CD14-positive monocyte (primary cell): ENCODE measurements at regions not wholly inside any gene's neighbourhood (a gene's known extent, or its start where the extent isn't known, plus 50 kb on each side); places are given as distances from the start of the nearest gene placed in this dataset.

Experiments used
- DNase-seq, 3 donors: peaks; one replicate each; pipeline ENCODE4 v3.0.0-alpha.2; 2011 to 2022
- H2AFZ ChIP-seq: 2 replicates; pipeline ENCODE4 v1.6.0; 2012; ENCODE audit warnings: mild to moderate bottlenecking, low read depth, low read length, inconsistent platforms; ENCODE audit not compliant: insufficient read depth, poor library complexity, severe bottlenecking
- H3K27ac ChIP-seq, 2 donors: 1 replicate in 1 of 2; 2 replicates in 1 of 2; pipeline ENCODE4 v1.5.1; 2012 to 2013; ENCODE audit warnings: low read length in 2 of 2, control low read depth in 1 of 2, inconsistent platforms in 1 of 2, low read depth in 1 of 2, mild to moderate bottlenecking in 1 of 2
- H3K27me3 ChIP-seq, 2 donors: one replicate each; pipeline versions ENCODE4 v1.6.0 to v1.6.1; 2011 to 2013; ENCODE audit warnings: low read length in 2 of 2; ENCODE audit not compliant: control insufficient read depth in 2 of 2, insufficient read depth in 2 of 2
- H3K36me3 ChIP-seq, 2 donors: replicated peaks in 1 of 2; 1 replicate in 1 of 2; 2 replicates in 1 of 2; pipeline versions ENCODE4 v1.5.1 to v1.6.1; 2012 to 2013; ENCODE audit warnings: low read length in 2 of 2, control low read depth in 1 of 2, inconsistent platforms in 1 of 2, mild to moderate bottlenecking in 1 of 2; ENCODE audit not compliant: insufficient read depth in 2 of 2, control insufficient read depth in 1 of 2
- H3K4me1 ChIP-seq, 2 donors: 1 replicate in 1 of 2; 2 replicates in 1 of 2; pipeline versions ENCODE4 v1.5.1 to v1.6.1; 2012 to 2013; ENCODE audit warnings: low read length in 2 of 2, control low read depth in 1 of 2, inconsistent platforms in 1 of 2, mild to moderate bottlenecking in 1 of 2, moderate library complexity in 1 of 2; ENCODE audit not compliant: insufficient read depth in 2 of 2, control insufficient read depth in 1 of 2
- H3K4me2 ChIP-seq: replicated peaks from 2 replicates; pipeline ENCODE3; 2012; ENCODE audit warnings: low read length, moderate library complexity, mild to moderate bottlenecking; ENCODE audit not compliant: poor library complexity, severe bottlenecking; ENCODE audit errors: extremely low read depth
- H3K4me3 ChIP-seq, 3 experiments: fragments of 200-600 bp in 1 of 3; sonication (generic) in 1 of 3; replicated peaks in 1 of 3; 1 replicate in 2 of 3; 2 replicates in 1 of 3; pipeline ENCODE4 v1.5.1; 2011 to 2013; ENCODE audit warnings: low read length in 3 of 3, mild to moderate bottlenecking in 3 of 3, control low read depth in 2 of 3, low read depth in 2 of 3, inconsistent platforms in 1 of 3, moderate library complexity in 1 of 3
- H3K79me2 ChIP-seq: 2 replicates; pipeline ENCODE4 v1.6.0; 2012; ENCODE audit warnings: mild to moderate bottlenecking, control low read depth, inconsistent platforms, low read length, moderate library complexity; ENCODE audit not compliant: insufficient read depth
- H3K9ac ChIP-seq: 2 replicates; pipeline ENCODE4 v1.6.0; 2017; ENCODE audit warnings: low read length, mild to moderate bottlenecking; ENCODE audit not compliant: insufficient read depth, poor library complexity, severe bottlenecking
- H3K9me3 ChIP-seq, 2 donors: replicated peaks in 1 of 2; 1 replicate in 1 of 2; 2 replicates in 1 of 2; pipeline versions ENCODE4 v1.5.1 to v1.6.1; 2012 to 2013; ENCODE audit warnings: low read length in 2 of 2, control low read depth in 1 of 2; ENCODE audit not compliant: control insufficient read depth in 1 of 2, insufficient read depth in 1 of 2
- H4K20me1 ChIP-seq: 2 replicates; pipeline ENCODE4 v1.6.0; 2012; ENCODE audit warnings: mild to moderate bottlenecking, low read length, control low read depth, moderate library complexity; ENCODE audit not compliant: insufficient read depth
- H3K27ac Mint-ChIP-seq, 7 donors: one replicate each; pipeline ENCODE4 v1.8.0; 2020; ENCODE audit warnings: mild to moderate bottlenecking in 7 of 7, mixed read lengths in 7 of 7, moderate library complexity in 6 of 7, inconsistent platforms in 2 of 7
- H3K27me3 Mint-ChIP-seq, 3 donors: one replicate each; pipeline ENCODE4 v1.8.0; 2021 to 2022; ENCODE audit warnings: low read depth in 3 of 3, mild to moderate bottlenecking in 3 of 3, mixed read lengths in 3 of 3, moderate library complexity in 3 of 3, inconsistent platforms in 1 of 3
- H3K36me3 Mint-ChIP-seq, 2 donors: one replicate each; pipeline ENCODE4 v1.8.0; 2020; ENCODE audit warnings: mixed read lengths in 2 of 2, inconsistent platforms in 1 of 2, mild to moderate bottlenecking in 1 of 2
- H3K4me1 Mint-ChIP-seq: one replicate; pipeline ENCODE4 v1.8.0; 2020; ENCODE audit warnings: mild to moderate bottlenecking, mixed read lengths
- H3K4me3 Mint-ChIP-seq, 2 donors: one replicate each; pipeline ENCODE4 v1.8.0; 2020; ENCODE audit warnings: mild to moderate bottlenecking in 2 of 2, mixed read lengths in 2 of 2, moderate library complexity in 1 of 2
- H3K9me3 Mint-ChIP-seq, 7 donors: one replicate each; pipeline ENCODE4 v1.8.0; 2020 to 2022; ENCODE audit warnings: mixed read lengths in 7 of 7, mild to moderate bottlenecking in 6 of 7, moderate library complexity in 6 of 7, inconsistent platforms in 2 of 7
- WGBS: methylation state at CpG from one replicate; pipeline ENCODE4 v1.1.5; 2013; ENCODE audit warnings: missing lambda C conversion rate; ENCODE audit not compliant: insufficient coverage; 5-methylcytosine and 5-hydroxymethylcytosine counted together
- intact Hi-C, 2 donors: fragments of 100-400 bp; cut with micrococcal nuclease; formaldehyde crosslinking; loops; one replicate each; pipeline versions ENCODE4 v1.15.0 to v1.15.1; 2023
- TF ChIP-seq, protein P1 (sequence below): fragments of 200-600 bp; IDR thresholded peaks from one replicate; pipeline ENCODE4 v1.8.0; 2022; ENCODE audit warnings: antibody characterized with exemption, mild to moderate bottlenecking

- Mint-ChIP-seq H3K4me1 (no peaks in the 10 kb centered on the region), H3K27ac (no peak overlapping the region), H3K9me3 (peaks cover 0 to 8% (median 6%) of the 10 kb centered on the region in 7 donors), H3K4me3 (no peak overlapping the region), H3K36me3 (no peaks in the 10 kb centered on the region), H3K27me3 (no peaks in the 10 kb centered on the region)
- WGBS: no CpG with 5 or more reads among the region's 2 CpGs
- no peak overlapping the region for H3K4me3 ChIP-seq
- no peaks in the 10 kb centered on the region for H3K79me2 ChIP-seq
- H3K4me2 ChIP-seq: no peak overlapping the region
- TF ChIP-seq, protein P1, sequence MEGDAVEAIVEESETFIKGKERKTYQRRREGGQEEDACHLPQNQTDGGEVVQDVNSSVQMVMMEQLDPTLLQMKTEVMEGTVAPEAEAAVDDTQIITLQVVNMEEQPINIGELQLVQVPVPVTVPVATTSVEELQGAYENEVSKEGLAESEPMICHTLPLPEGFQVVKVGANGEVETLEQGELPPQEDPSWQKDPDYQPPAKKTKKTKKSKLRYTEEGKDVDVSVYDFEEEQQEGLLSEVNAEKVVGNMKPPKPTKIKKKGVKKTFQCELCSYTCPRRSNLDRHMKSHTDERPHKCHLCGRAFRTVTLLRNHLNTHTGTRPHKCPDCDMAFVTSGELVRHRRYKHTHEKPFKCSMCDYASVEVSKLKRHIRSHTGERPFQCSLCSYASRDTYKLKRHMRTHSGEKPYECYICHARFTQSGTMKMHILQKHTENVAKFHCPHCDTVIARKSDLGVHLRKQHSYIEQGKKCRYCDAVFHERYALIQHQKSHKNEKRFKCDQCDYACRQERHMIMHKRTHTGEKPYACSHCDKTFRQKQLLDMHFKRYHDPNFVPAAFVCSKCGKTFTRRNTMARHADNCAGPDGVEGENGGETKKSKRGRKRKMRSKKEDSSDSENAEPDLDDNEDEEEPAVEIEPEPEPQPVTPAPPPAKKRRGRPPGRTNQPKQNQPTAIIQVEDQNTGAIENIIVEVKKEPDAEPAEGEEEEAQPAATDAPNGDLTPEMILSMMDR: no peak
- intact Hi-C loops: no loop called here
- H3K27me3 ChIP-seq: no peaks in the 10 kb centered on the region
- DNase-seq: no peak
- no peaks in the 10 kb centered on the region for H3K4me1 ChIP-seq
- no peak overlapping the region for H2AFZ ChIP-seq
- H3K9me3 ChIP-seq: peaks cover 8 to 13% of the 10 kb centered on the region in 2 donors
- no peaks in the 10 kb centered on the region for H3K36me3 ChIP-seq
- H3K9ac ChIP-seq: no peak overlapping the region
- H4K20me1 ChIP-seq: no peaks in the 10 kb centered on the region
- no peak overlapping the region for H3K27ac ChIP-seq
Measured at GRCh38 chr6:141153563-141153962, 979.2 kb upstream of the GJE1 start.

GRCh38 chr6:141152951-141153350 is 979.8 kb upstream of the GJE1 start:
- H3K9me3 ChIP-seq: peaks cover 13 to 14% of the 10 kb centered on the region in 2 donors
- H3K27me3 ChIP-seq: no peaks in the 10 kb centered on the region
- H3K27ac ChIP-seq: no peak overlapping the region
- Mint-ChIP-seq H3K27ac (no peak overlapping the region), H3K4me3 (no peak overlapping the region), H3K27me3 (no peaks in the 10 kb centered on the region), H3K36me3 (no peaks in the 10 kb centered on the region), H3K9me3 (peaks cover 0 to 10% (median 8%) of the 10 kb centered on the region in 7 donors), H3K4me1 (no peaks in the 10 kb centered on the region)
- no peaks in the 10 kb centered on the region for H3K36me3 ChIP-seq
- H2AFZ ChIP-seq: no peak overlapping the region
- H3K79me2 ChIP-seq: no peaks in the 10 kb centered on the region
- no peaks in the 10 kb centered on the region for H4K20me1 ChIP-seq
- intact Hi-C loops: no loop called here
- TF ChIP-seq, protein P1: no peak
- H3K4me3 ChIP-seq: no peak overlapping the region
- WGBS: no CpG with 5 or more reads among the region's 1 CpG
- no peaks in the 10 kb centered on the region for H3K4me1 ChIP-seq
- H3K4me2 ChIP-seq: no peak overlapping the region
- no peak overlapping the region for H3K9ac ChIP-seq
- no peak for DNase-seq
